SIG-M5 treated with dmso at 0.1 percent for 504 hours (cell line): ENCODE measurements at regions not wholly inside any gene's neighbourhood (a gene's known extent, or its start where the extent isn't known, plus 50 kb on each side); places are given as distances from the start of the nearest gene placed in this dataset.

Experiments
- DNase-seq: peaks from one replicate; lab custom pipeline; 2025; ENCODE audit not compliant: unreplicated experiment; lab: John Stamatoyannopoulos, UW

- no peak for DNase-seq
Observed at GRCh38 chrX:22392133-22392948, 119.6 kb downstream of the CBLL2 start.

- DNase-seq = no peak
Observed at GRCh38 chrX:22395372-22395771, 122.7 kb downstream of the CBLL2 start.

- DNase-seq = no peak
Observed at GRCh38 chrX:22396408-22396807, 123.7 kb downstream of the CBLL2 start.

GRCh38 chrX:22397566-22397965, 124.9 kb downstream of the CBLL2 start:
- no peak for DNase-seq

GRCh38 chrX:22399437-22400192, 126.9 kb downstream of the CBLL2 start:
- no peak for DNase-seq

GRCh38 chrX:22404297-22404696, 131.6 kb downstream of the CBLL2 start:
- DNase-seq = no peak

- no peak for DNase-seq
Observed at GRCh38 chrX:22406201-22406737, 133.6 kb downstream of the CBLL2 start.

- no peak for DNase-seq
Observed at GRCh38 chrX:22409418-22409817, 136.7 kb downstream of the CBLL2 start.

- no peak for DNase-seq
Observed at GRCh38 chrX:22424122-22424915, 151.6 kb downstream of the CBLL2 start.

- no peak for DNase-seq
Observed at GRCh38 chrX:22424919-22425318, 152.2 kb downstream of the CBLL2 start.

GRCh38 chrX:22429704-22430103, 157.0 kb downstream of the CBLL2 start:
- DNase-seq = no peak

- DNase-seq = no peak
Observed at GRCh38 chrX:22430701-22431100, 158.0 kb downstream of the CBLL2 start.

GRCh38 chrX:22433292-22434070, 160.8 kb downstream of the CBLL2 start:
- DNase-seq = no peak

- no peak for DNase-seq
Observed at GRCh38 chrX:22445880-22446279, 173.2 kb downstream of the CBLL2 start.

- DNase-seq = no peak
Observed at GRCh38 chrX:22462959-22463358, 190.2 kb downstream of the CBLL2 start.

- no peak for DNase-seq
Observed at GRCh38 chrX:22467571-22467970, 194.9 kb downstream of the CBLL2 start.

GRCh38 chrX:22481436-22481835, 208.7 kb downstream of the CBLL2 start:
- no peak for DNase-seq

- DNase-seq = no peak
Observed at GRCh38 chrX:22486296-22486695, 213.6 kb downstream of the CBLL2 start.

GRCh38 chrX:22516893-22517292, 244.2 kb downstream of the CBLL2 start:
- no peak for DNase-seq

GRCh38 chrX:22520128-22520828, 247.6 kb downstream of the CBLL2 start:
- no peak for DNase-seq
